ENCODE measurements at regions not wholly inside any gene's neighbourhood (a gene's known extent, or its start where the extent isn't known, plus 50 kb on each side); places are given as distances from the start of the nearest gene placed in this dataset.

DNA sequence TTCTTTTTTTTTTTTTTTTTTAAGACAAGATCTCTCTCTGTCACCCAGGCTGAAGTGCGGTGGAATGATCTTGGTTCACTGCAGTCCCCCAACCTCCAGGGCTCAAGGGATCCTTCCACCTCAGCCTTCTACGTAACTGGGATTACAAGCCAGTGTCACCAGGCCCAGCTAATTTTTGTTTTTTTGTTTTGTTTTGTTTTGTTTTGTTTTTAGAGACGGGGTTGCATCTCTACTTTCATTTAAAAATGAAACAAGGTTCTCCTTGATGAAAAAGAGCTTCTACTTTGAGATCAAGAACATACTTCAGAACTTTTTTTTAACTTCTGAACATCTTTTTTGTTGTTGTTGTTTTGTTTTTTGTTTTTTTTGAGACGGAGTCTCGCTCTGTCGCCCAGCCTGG, 121.7 kb upstream of the PRB2 start:
- TF ChIP-seq, protein P1, sequence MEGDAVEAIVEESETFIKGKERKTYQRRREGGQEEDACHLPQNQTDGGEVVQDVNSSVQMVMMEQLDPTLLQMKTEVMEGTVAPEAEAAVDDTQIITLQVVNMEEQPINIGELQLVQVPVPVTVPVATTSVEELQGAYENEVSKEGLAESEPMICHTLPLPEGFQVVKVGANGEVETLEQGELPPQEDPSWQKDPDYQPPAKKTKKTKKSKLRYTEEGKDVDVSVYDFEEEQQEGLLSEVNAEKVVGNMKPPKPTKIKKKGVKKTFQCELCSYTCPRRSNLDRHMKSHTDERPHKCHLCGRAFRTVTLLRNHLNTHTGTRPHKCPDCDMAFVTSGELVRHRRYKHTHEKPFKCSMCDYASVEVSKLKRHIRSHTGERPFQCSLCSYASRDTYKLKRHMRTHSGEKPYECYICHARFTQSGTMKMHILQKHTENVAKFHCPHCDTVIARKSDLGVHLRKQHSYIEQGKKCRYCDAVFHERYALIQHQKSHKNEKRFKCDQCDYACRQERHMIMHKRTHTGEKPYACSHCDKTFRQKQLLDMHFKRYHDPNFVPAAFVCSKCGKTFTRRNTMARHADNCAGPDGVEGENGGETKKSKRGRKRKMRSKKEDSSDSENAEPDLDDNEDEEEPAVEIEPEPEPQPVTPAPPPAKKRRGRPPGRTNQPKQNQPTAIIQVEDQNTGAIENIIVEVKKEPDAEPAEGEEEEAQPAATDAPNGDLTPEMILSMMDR (conservative IDR thresholded peaks at IDR 0.05; ENCODE audit: low read depth, low read length), result no peak
- TF ChIP-seq POLR2A (IDR thresholded peaks at IDR 0.05; ENCODE audit: low read depth, low read length) (no peak), RAD21 (IDR thresholded peaks at IDR 0.05; ENCODE audit: low read length) (no peak), MAZ (IDR thresholded peaks at IDR 0.05; ENCODE audit: borderline replicate concordance, low read depth, low read length) (no peak), MXI1 (IDR thresholded peaks at IDR 0.05; ENCODE audit: borderline replicate concordance, low read depth, low read length) (no peak), SMC3 (IDR thresholded peaks at IDR 0.05; ENCODE audit: low read depth, low read length) (no peak)
- TF ChIP-seq, protein P2, sequence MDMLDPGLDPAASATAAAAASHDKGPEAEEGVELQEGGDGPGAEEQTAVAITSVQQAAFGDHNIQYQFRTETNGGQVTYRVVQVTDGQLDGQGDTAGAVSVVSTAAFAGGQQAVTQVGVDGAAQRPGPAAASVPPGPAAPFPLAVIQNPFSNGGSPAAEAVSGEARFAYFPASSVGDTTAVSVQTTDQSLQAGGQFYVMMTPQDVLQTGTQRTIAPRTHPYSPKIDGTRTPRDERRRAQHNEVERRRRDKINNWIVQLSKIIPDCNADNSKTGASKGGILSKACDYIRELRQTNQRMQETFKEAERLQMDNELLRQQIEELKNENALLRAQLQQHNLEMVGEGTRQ (IDR thresholded peaks at IDR 0.05; ENCODE audit: low read depth, low read length), result no peak
